ENCODE measurements at regions not wholly inside any gene's neighbourhood (a gene's known extent, or its start where the extent isn't known, plus 50 kb on each side); places are given as distances from the start of the nearest gene placed in this dataset.
"Not testable (repeated sequence)": the region's sequence is repeated elsewhere in the genome, so short reads cannot be mapped to it uniquely, and the experiment has no call there.

GRCh38 chr17:70947636-70948565 lies 778.6 kb downstream of the KCNJ2 start:
- intact Hi-C loops (cut with DNase I), result no loop called here
- FAIRE-seq (no peak), DNase-seq (no peak)

GRCh38 chr17:70953140-70953539 lies 783.8 kb downstream of the KCNJ2 start:
- H3K36me3 ChIP-seq (ENCODE audit: control insufficient read depth in 2 of 3, insufficient read depth in 3 of 3, low read length in 3 of 3); H3K4me1 ChIP-seq (ENCODE audit: control insufficient read depth in 2 of 3, insufficient read depth in 2 of 3, low read depth in 1 of 3, low read length in 3 of 3); H3K27me3 ChIP-seq (ENCODE audit: control insufficient read depth, insufficient read depth, low read length); H3K9me3 ChIP-seq (ENCODE audit: control insufficient read depth in 2 of 3, insufficient read depth in 1 of 3, low read length in 3 of 3); intact Hi-C loops (cut with DNase I); H3K4me3 ChIP-seq (ENCODE audit: low read length in 3 of 3); H3K27ac ChIP-seq (ENCODE audit: low read depth in 2 of 2, low read length in 2 of 2); DNase-seq; FAIRE-seq; H3K9ac ChIP-seq (ENCODE audit: low read length in 3 of 3): not testable (repeated sequence)

More at GRCh38 chr17:70947636-70948565, 778.6 kb downstream of the KCNJ2 start:
- TF ChIP-seq CTCF (IDR thresholded peaks at IDR 0.05; ENCODE audit: borderline replicate concordance, extremely low read depth, insufficient read depth), result no peak
- no peaks in the 10 kb centered on the region for H3K4me1 ChIP-seq (ENCODE audit: control insufficient read depth in 2 of 3, insufficient read depth in 2 of 3, low read depth in 1 of 3, low read length in 3 of 3)
- H3K36me3 ChIP-seq (ENCODE audit: control insufficient read depth in 2 of 3, insufficient read depth in 3 of 3, low read length in 3 of 3), result no peaks in the 10 kb centered on the region
- H3K27me3 ChIP-seq (ENCODE audit: control insufficient read depth, insufficient read depth, low read length), result no peaks in the 10 kb centered on the region
- H3K9ac ChIP-seq (ENCODE audit: low read length in 3 of 3), result no peak overlapping the region
- no peak overlapping the region for H3K4me3 ChIP-seq (ENCODE audit: low read length in 3 of 3)
- no peaks in the 10 kb centered on the region for H3K9me3 ChIP-seq (ENCODE audit: control insufficient read depth in 2 of 3, insufficient read depth in 1 of 3, low read length in 3 of 3)
- H3K27ac ChIP-seq (ENCODE audit: low read depth in 2 of 2, low read length in 2 of 2), result no peak overlapping the region

DNA sequence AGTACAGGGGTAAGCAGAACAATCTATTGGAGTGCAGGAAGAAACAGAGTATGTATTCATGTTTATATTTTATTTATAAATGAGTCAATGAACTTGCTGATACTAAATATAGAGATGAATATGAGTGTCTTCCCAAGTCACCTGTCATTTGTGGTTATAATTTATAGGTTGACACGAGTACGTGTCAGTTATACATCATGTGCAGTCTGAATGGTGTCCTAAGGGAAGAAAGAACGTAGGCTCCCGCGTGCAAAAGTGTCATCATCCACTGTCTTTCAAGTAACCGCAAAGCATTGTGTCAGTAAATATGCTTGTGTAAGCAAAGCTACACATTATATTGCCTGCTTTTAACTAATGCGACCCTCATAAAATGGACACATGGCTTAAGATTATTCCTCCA lies 786.1 kb downstream of the KCNJ2 start:
- H3K4me1 ChIP-seq (ENCODE audit: control insufficient read depth in 2 of 3, insufficient read depth in 2 of 3, low read depth in 1 of 3, low read length in 3 of 3), result no peaks in the 10 kb centered on the region
- no peak overlapping the region for H3K4me3 ChIP-seq (ENCODE audit: low read length in 3 of 3)
- no peaks in the 10 kb centered on the region for H3K27me3 ChIP-seq (ENCODE audit: control insufficient read depth, insufficient read depth, low read length)
- no peak for TF ChIP-seq CTCF (IDR thresholded peaks at IDR 0.05; ENCODE audit: borderline replicate concordance, extremely low read depth, insufficient read depth)
- H3K27ac ChIP-seq (ENCODE audit: low read depth in 2 of 2, low read length in 2 of 2), result no peak overlapping the region
- DNase-seq (no peak), FAIRE-seq (no peak)
- H3K36me3 ChIP-seq (ENCODE audit: control insufficient read depth in 2 of 3, insufficient read depth in 3 of 3, low read length in 3 of 3), result no peaks in the 10 kb centered on the region
- no peaks in the 10 kb centered on the region for H3K9me3 ChIP-seq (ENCODE audit: control insufficient read depth in 2 of 3, insufficient read depth in 1 of 3, low read length in 3 of 3)
- intact Hi-C loops (cut with DNase I), result no loop called here
- no peak overlapping the region for H3K9ac ChIP-seq (ENCODE audit: low read length in 3 of 3)

DNA sequence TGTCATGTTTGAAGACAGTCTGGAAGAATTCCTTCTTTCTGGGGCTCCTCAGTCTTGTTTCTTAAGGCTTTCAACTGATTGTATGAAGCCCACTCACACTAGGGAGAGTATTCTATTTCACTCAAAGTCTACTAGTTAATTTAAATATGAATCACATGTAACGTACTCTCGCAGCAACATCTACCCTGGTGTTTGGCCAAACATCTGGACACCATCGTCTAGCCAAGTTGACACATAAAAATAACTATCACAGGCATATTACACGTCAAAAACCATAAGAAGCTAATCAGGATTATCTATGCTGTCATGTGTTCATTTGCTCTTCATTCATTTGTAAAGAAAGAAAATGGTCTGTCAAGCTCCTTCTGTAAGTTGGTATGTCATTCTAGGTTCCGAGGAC lies 787.4 kb downstream of the KCNJ2 start:
- FAIRE-seq (no peak), DNase-seq (no peak)
- no peaks in the 10 kb centered on the region for H3K9me3 ChIP-seq (ENCODE audit: control insufficient read depth in 2 of 3, insufficient read depth in 1 of 3, low read length in 3 of 3)
- no peak overlapping the region for H3K27ac ChIP-seq (ENCODE audit: low read depth in 2 of 2, low read length in 2 of 2)
- no peaks in the 10 kb centered on the region for H3K36me3 ChIP-seq (ENCODE audit: control insufficient read depth in 2 of 3, insufficient read depth in 3 of 3, low read length in 3 of 3)
- H3K27me3 ChIP-seq (ENCODE audit: control insufficient read depth, insufficient read depth, low read length), result no peaks in the 10 kb centered on the region
- intact Hi-C loops (cut with DNase I), result no loop called here
- no peak overlapping the region for H3K4me3 ChIP-seq (ENCODE audit: low read length in 3 of 3)
- no peaks in the 10 kb centered on the region for H3K4me1 ChIP-seq (ENCODE audit: control insufficient read depth in 2 of 3, insufficient read depth in 2 of 3, low read depth in 1 of 3, low read length in 3 of 3)
- TF ChIP-seq CTCF (IDR thresholded peaks at IDR 0.05; ENCODE audit: borderline replicate concordance, extremely low read depth, insufficient read depth), result no peak
- H3K9ac ChIP-seq (ENCODE audit: low read length in 3 of 3), result no peak overlapping the region

Measured in kidney (tissue), 13 donors.